Ascending aorta (tissue), 2 donors: ENCODE measurements at regions not wholly inside any gene's neighbourhood (a gene's known extent, or its start where the extent isn't known, plus 50 kb on each side); places are given as distances from the start of the nearest gene placed in this dataset.

Source experiments
- DNase-seq, 2 donors: peaks; one replicate each; pipeline ENCODE4 v3.0.0-alpha.2; 2019; ENCODE audit warnings: low spot score in 2 of 2
- H3K27ac ChIP-seq, 2 donors: fragments of 200-600 bp; sonication (generic); one replicate each; pipeline ENCODE4 v1.5.1; 2016 to 2017; ENCODE audit warnings: mild to moderate bottlenecking in 1 of 2
- H3K27me3 ChIP-seq: fragments of 200-600 bp; sonication (generic); one replicate; pipeline ENCODE4 v1.5.1; 2017
- H3K36me3 ChIP-seq, 2 donors: fragments of 200-600 bp; sonication (generic); one replicate each; pipeline ENCODE4 v1.5.1; 2016
- H3K4me1 ChIP-seq, 2 donors: fragments of 200-600 bp; sonication (generic); one replicate each; pipeline ENCODE4 v1.5.1; 2016 to 2017; ENCODE audit warnings: mild to moderate bottlenecking in 1 of 2
- H3K4me3 ChIP-seq, 2 donors: fragments of 200-600 bp; sonication (generic); one replicate each; pipeline ENCODE4 v1.5.1; 2016 to 2017; ENCODE audit warnings: mild to moderate bottlenecking in 1 of 2
- H3K9me3 ChIP-seq, 2 donors: fragments of 200-600 bp; sonication (generic); one replicate each; pipeline ENCODE4 v1.5.1; 2016
- CTCF ChIP-seq, 3 experiments: fragments of 200-600 bp in 2 of 3; fragments of 450-650 bp in 1 of 3; sonication (generic) in 2 of 3; IDR thresholded peaks; one replicate each; pipeline ENCODE4 v1.5.1; 2016 to 2019; ENCODE audit warnings: antibody characterized with exemption in 3 of 3, mild to moderate bottlenecking in 1 of 3, moderate library complexity in 1 of 3
- intact Hi-C: fragments of 100-400 bp; cut with DNase I; formaldehyde crosslinking; loops from one replicate; pipeline ENCODE4 v1.15.1; 2023

GRCh38 chr12:128178565-128178964 is 88.4 kb upstream of the TMEM132C start:
- Histone ChIP-seq H3K27ac (no peak overlapping the region), H3K4me3 (no peak overlapping the region), H3K9me3 (no peaks in the 10 kb centered on the region), H3K27me3 (no peaks in the 10 kb centered on the region), H3K4me1 (no peaks in the 10 kb centered on the region), H3K36me3 (no peaks in the 10 kb centered on the region)
- TF ChIP-seq CTCF (IDR thresholded peaks at IDR 0.05), result no peak
- intact Hi-C loops, result no loop called here
- no peak for DNase-seq

GRCh38 chr12:128178966-128179365 is 88.0 kb upstream of the TMEM132C start:
- no peak overlapping the region for H3K27ac ChIP-seq
- H3K27me3 ChIP-seq, result no peaks in the 10 kb centered on the region
- H3K4me3 ChIP-seq, result no peak overlapping the region
- no peak for DNase-seq
- no peak for TF ChIP-seq CTCF (IDR thresholded peaks at IDR 0.05)
- intact Hi-C loops, result no loop called here
- H3K4me1 ChIP-seq, result no peaks in the 10 kb centered on the region
- no peaks in the 10 kb centered on the region for H3K9me3 ChIP-seq
- no peaks in the 10 kb centered on the region for H3K36me3 ChIP-seq

- Histone ChIP-seq H3K27me3 (no peaks in the 10 kb centered on the region), H3K4me3 (no peak overlapping the region), H3K9me3 (no peaks in the 10 kb centered on the region), H3K27ac (no peak overlapping the region), H3K36me3 (no peaks in the 10 kb centered on the region), H3K4me1 (no peaks in the 10 kb centered on the region)
- intact Hi-C loops, result no loop called here
- DNase-seq, result no peak
- no peak for TF ChIP-seq CTCF (IDR thresholded peaks at IDR 0.05)
These were observed 86.8 kb upstream of the TMEM132C start for GRCh38 chr12:128180166-128180565.

GRCh38 chr12:128190052-128190451 is 76.9 kb upstream of the TMEM132C start:
- no peak for TF ChIP-seq CTCF (IDR thresholded peaks at IDR 0.05)
- no peak overlapping the region for H3K4me3 ChIP-seq
- no peak overlapping the region for H3K27ac ChIP-seq
- H3K36me3 ChIP-seq, result no peaks in the 10 kb centered on the region
- DNase-seq, result no peak
- no peaks in the 10 kb centered on the region for H3K4me1 ChIP-seq
- intact Hi-C loops, result no loop called here
- no peaks in the 10 kb centered on the region for H3K27me3 ChIP-seq
- H3K9me3 ChIP-seq, result no peaks in the 10 kb centered on the region

GRCh38 chr12:128190614-128191013 is 76.4 kb upstream of the TMEM132C start:
- Histone ChIP-seq H3K4me1 (no peaks in the 10 kb centered on the region), H3K36me3 (no peaks in the 10 kb centered on the region), H3K9me3 (no peaks in the 10 kb centered on the region), H3K27me3 (no peaks in the 10 kb centered on the region), H3K4me3 (peak overlapping the region in 1 of 2 donors; percentile 16), H3K27ac (no peak overlapping the region)
- no peak for DNase-seq
- intact Hi-C loops, result no loop called here
- peak in 1 of 3 experiments; percentile 20 for TF ChIP-seq CTCF (IDR thresholded peaks at IDR 0.05)

- DNase-seq, result no peak
- TF ChIP-seq CTCF (IDR thresholded peaks at IDR 0.05), result no peak
- H3K4me3 ChIP-seq, result no peak overlapping the region
- H3K36me3 ChIP-seq, result no peaks in the 10 kb centered on the region
- intact Hi-C loops, result no loop called here
- H3K4me1 ChIP-seq, result no peaks in the 10 kb centered on the region
- no peaks in the 10 kb centered on the region for H3K27me3 ChIP-seq
- H3K9me3 ChIP-seq, result no peaks in the 10 kb centered on the region
- H3K27ac ChIP-seq, result no peak overlapping the region
These were observed 75.6 kb upstream of the TMEM132C start for GRCh38 chr12:128191380-128191779.
